ENCODE measurements at regions not wholly inside any gene's neighbourhood (a gene's known extent, or its start where the extent isn't known, plus 50 kb on each side); places are given as distances from the start of the nearest gene placed in this dataset.

GRCh38 chr16:79543219-79543618 lies 57.3 kb downstream of the MAF start:
- no peak for DNase-seq

- DNase-seq = no peak
Measured at GRCh38 chr16:79542237-79542774, 58.2 kb downstream of the MAF start.

GRCh38 chr16:79540825-79541595 lies 59.5 kb downstream of the MAF start:
- no peak for DNase-seq

- DNase-seq = no peak
Measured at GRCh38 chr16:79537584-79537983, 63.0 kb downstream of the MAF start.

GRCh38 chr16:79536958-79537357 lies 63.6 kb downstream of the MAF start:
- no peak for DNase-seq

- no peak for DNase-seq
Measured at GRCh38 chr16:79535130-79535529, 65.4 kb downstream of the MAF start.

GRCh38 chr16:79534143-79534542 lies 66.4 kb downstream of the MAF start:
- no peak for DNase-seq

- DNase-seq = no peak
Measured at GRCh38 chr16:79533292-79533691, 67.2 kb downstream of the MAF start.

GRCh38 chr16:79532785-79533184 lies 67.8 kb downstream of the MAF start:
- no peak for DNase-seq

- no peak for DNase-seq
Measured at GRCh38 chr16:79532273-79532672, 68.3 kb downstream of the MAF start.

- DNase-seq = no peak
Measured at GRCh38 chr16:79528338-79528737, 72.2 kb downstream of the MAF start.

- DNase-seq = no peak
Measured at GRCh38 chr16:79523971-79524370, 76.6 kb downstream of the MAF start.

GRCh38 chr16:79519448-79519847 lies 81.1 kb downstream of the MAF start:
- DNase-seq = no peak

GRCh38 chr16:79517156-79517555 lies 83.4 kb downstream of the MAF start:
- no peak for DNase-seq

- no peak for DNase-seq
Measured at GRCh38 chr16:79510879-79511278, 89.7 kb downstream of the MAF start.

GRCh38 chr16:79509906-79510305 lies 90.6 kb downstream of the MAF start:
- DNase-seq = no peak

- no peak for DNase-seq
Measured at GRCh38 chr16:79509211-79509631, 91.3 kb downstream of the MAF start.

GRCh38 chr16:79508294-79508693 lies 92.2 kb downstream of the MAF start:
- no peak for DNase-seq

GRCh38 chr16:79505344-79505743 lies 95.2 kb downstream of the MAF start:
- DNase-seq = no peak

- no peak for DNase-seq
Measured at GRCh38 chr16:79503511-79503910, 97.0 kb downstream of the MAF start.

GRCh38 chr16:79501446-79501845 lies 99.1 kb downstream of the MAF start:
- no peak for DNase-seq

- no peak for DNase-seq
Measured at GRCh38 chr16:79500866-79501265, 99.7 kb downstream of the MAF start.

GRCh38 chr16:79500286-79500685 lies 100.3 kb downstream of the MAF start:
- no peak for DNase-seq

GRCh38 chr16:79498928-79499327 lies 101.6 kb downstream of the MAF start:
- no peak for DNase-seq
